GM12891 (cell line): ENCODE measurements at regions not wholly inside any gene's neighbourhood (a gene's known extent, or its start where the extent isn't known, plus 50 kb on each side); places are given as distances from the start of the nearest gene placed in this dataset.

Experiments used
- PAX5 ChIP-seq: IDR thresholded peaks from 2 replicates; pipeline ENCODE4 v1.6.1; 2011; ENCODE audit warnings: low read length, moderate library complexity, mild to moderate bottlenecking; ENCODE audit not compliant: insufficient read depth, severe bottlenecking
- POLR2A ChIP-seq: IDR thresholded peaks from 2 replicates; pipeline ENCODE4 v1.6.1; 2011; ENCODE audit warnings: low read depth, low read length, control low read depth
- POLR2AphosphoS5 ChIP-seq: IDR thresholded peaks from 2 replicates; pipeline ENCODE4 v1.6.1; 2011; ENCODE audit warnings: low read depth, low read length, control low read depth
- POU2F2 ChIP-seq: IDR thresholded peaks from 2 replicates; pipeline ENCODE4 v1.6.1; 2011; ENCODE audit warnings: low read depth, mild to moderate bottlenecking, control low read depth, low read length, moderate library complexity
- SPI1 ChIP-seq: IDR thresholded peaks from 2 replicates; pipeline ENCODE4 v1.6.1; 2011; ENCODE audit warnings: low read depth, low read length, control low read depth

- TF ChIP-seq POLR2AphosphoS5 (no peak), POLR2A (no peak), PAX5 (no peak), POU2F2 (no peak), SPI1 (no peak)
Measured at GRCh38 chr6:141788096-141788495, 344.6 kb upstream of the GJE1 start.
